T-helper 1 cell treated with Interleukin-12 subunit alpha and Interleukin-12 subunit beta and Interleukin-4 antibody, amounts not matched to agents 30 μg/mL and 1 μg/mL, for 36 hours (primary cell): ENCODE measurements at regions not wholly inside any gene's neighbourhood (a gene's known extent, or its start where the extent isn't known, plus 50 kb on each side); places are given as distances from the start of the nearest gene placed in this dataset.
"Not testable (repeated sequence)": the region's sequence is repeated elsewhere in the genome, so short reads cannot be mapped to it uniquely, and the experiment has no call there.

ENCODE experiments used
- H3K27ac Mint-ChIP-seq: one replicate; pipeline ENCODE4 v1.8.0; 2021; ENCODE audit warnings: mild to moderate bottlenecking, mixed read lengths
- H3K27me3 Mint-ChIP-seq: one replicate; pipeline ENCODE4 v1.8.0; 2021; ENCODE audit warnings: low read depth, mixed read lengths
- H3K36me3 Mint-ChIP-seq: one replicate; pipeline ENCODE4 v1.8.0; 2021; ENCODE audit warnings: low read depth, mixed read lengths
- H3K4me1 Mint-ChIP-seq: one replicate; pipeline ENCODE4 v1.8.0; 2021; ENCODE audit warnings: low read depth, mixed read lengths
- H3K4me3 Mint-ChIP-seq: one replicate; pipeline ENCODE4 v1.8.0; 2021; ENCODE audit warnings: mild to moderate bottlenecking, moderate library complexity, mixed read lengths
- H3K9me3 Mint-ChIP-seq: one replicate; pipeline ENCODE4 v1.8.0; 2021; ENCODE audit warnings: mixed read lengths

DNA sequence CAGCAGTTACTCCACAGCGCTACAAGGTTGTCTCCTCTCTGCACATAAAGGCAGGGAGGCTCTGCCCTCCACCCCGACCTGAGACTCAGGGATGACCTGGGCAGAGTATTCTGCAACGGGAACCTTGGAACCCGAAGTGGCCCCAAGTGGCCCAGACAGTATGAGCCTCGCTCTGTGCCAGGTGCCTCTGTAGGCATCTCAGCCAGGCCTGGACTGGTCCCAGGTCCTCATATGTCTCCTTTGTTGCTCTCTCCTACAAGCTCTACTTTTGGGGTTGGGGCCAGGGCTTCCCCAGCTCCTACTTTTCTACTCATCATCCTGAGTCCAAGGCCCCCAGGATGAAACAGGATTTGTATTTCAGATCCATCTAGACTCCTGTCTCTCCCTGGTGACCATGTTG, 241.5 kb upstream of the PRSS1 start:
- Mint-ChIP-seq H3K4me3 (no peak overlapping the region), H3K4me1 (peaks cover 5% of the 10 kb centered on the region), H3K27me3 (peaks cover 18% of the 10 kb centered on the region), H3K27ac (no peak overlapping the region), H3K9me3 (no peaks in the 10 kb centered on the region), H3K36me3 (no peaks in the 10 kb centered on the region)

DNA sequence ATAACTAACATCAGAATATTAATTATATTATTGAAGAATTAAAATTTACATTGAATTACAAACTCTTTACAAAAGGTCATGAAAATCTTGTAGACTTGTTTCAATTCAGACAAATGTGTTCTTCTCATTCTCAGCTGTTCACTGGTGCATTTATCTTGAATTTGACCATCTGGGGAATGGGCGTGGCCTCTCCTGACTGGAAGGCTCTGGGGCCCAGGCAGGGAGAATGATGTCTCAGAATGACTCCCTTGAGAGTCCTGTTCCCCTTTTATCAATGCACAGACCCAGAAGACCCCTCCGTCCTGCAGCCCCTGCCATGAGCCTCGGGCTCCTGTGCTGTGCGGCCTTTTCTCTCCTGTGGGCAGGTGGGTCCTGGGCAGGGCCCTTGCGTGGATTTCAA, 242.2 kb upstream of the PRSS1 start:
- H3K27ac Mint-ChIP-seq, H3K4me3 Mint-ChIP-seq, H3K36me3 Mint-ChIP-seq, H3K9me3 Mint-ChIP-seq, H3K4me1 Mint-ChIP-seq: not testable (repeated sequence)
- peaks cover 21% of the 10 kb centered on the region for H3K27me3 Mint-ChIP-seq

DNA sequence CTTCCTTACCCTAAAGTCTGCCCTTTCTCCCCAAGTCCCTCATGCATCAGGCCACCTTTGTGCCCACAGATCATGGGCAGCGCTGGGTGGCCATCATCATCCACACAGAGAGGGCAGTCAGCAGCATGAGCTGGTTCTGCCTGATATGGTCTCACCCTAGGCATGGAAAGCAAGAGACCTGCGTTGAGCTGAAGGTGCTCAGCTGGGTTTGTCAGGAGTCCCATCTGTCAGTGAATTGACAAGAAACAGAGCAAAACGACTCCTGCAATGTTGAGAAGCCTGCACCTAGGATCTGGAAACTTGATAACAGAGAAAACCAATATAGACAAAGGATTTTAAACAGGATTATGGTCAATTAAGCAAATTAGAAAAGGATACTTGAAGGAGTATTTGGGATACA, 242.7 kb upstream of the PRSS1 start:
- no peak overlapping the region for H3K4me3 Mint-ChIP-seq
- H3K36me3 Mint-ChIP-seq: no peaks in the 10 kb centered on the region
- H3K4me1 Mint-ChIP-seq: peaks cover 5% of the 10 kb centered on the region
- no peak overlapping the region for H3K27ac Mint-ChIP-seq
- H3K9me3 Mint-ChIP-seq: no peaks in the 10 kb centered on the region
- peaks cover 21% of the 10 kb centered on the region for H3K27me3 Mint-ChIP-seq

- H3K4me1 Mint-ChIP-seq: peaks cover 17% of the 10 kb centered on the region
- H3K9me3 Mint-ChIP-seq, H3K36me3 Mint-ChIP-seq, H3K4me3 Mint-ChIP-seq, H3K27ac Mint-ChIP-seq: not testable (repeated sequence)
- peaks cover 21% of the 10 kb centered on the region for H3K27me3 Mint-ChIP-seq
Measured at GRCh38 chr7:142503949-142504348, 245.3 kb upstream of the PRSS1 start.

- Mint-ChIP-seq H3K4me1 (peaks cover 13% of the 10 kb centered on the region), H3K27me3 (peaks cover 18% of the 10 kb centered on the region), H3K36me3 (no peaks in the 10 kb centered on the region), H3K4me3 (no peak overlapping the region), H3K27ac (no peak overlapping the region), H3K9me3 (no peaks in the 10 kb centered on the region)
Measured at GRCh38 chr7:142503036-142503435, 245.2 kb upstream of the PRSS58 start.

GRCh38 chr7:142501434-142501833, 243.6 kb upstream of the PRSS58 start:
- no peak overlapping the region for H3K4me3 Mint-ChIP-seq
- peaks cover 22% of the 10 kb centered on the region for H3K27me3 Mint-ChIP-seq
- H3K36me3 Mint-ChIP-seq: no peaks in the 10 kb centered on the region
- H3K27ac Mint-ChIP-seq: no peak overlapping the region
- H3K4me1 Mint-ChIP-seq: peaks cover 18% of the 10 kb centered on the region
- no peaks in the 10 kb centered on the region for H3K9me3 Mint-ChIP-seq

DNA sequence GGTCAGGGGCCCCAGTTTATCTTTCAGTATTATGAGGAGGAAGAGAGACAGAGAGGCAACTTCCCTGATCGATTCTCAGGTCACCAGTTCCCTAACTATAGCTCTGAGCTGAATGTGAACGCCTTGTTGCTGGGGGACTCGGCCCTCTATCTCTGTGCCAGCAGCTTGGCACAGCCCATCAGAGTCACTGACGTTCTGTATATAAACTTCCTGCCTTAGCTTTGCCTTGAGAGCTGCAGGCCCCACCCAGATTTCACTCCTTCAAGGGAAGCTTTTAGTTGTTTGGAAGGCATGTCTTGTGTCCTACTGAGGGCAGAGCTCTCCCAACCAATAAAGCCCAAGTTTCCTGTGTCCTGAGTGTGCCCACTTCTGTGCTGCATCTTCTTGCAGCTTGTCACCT, 242.5 kb upstream of the PRSS58 start:
- H3K27me3 Mint-ChIP-seq: peaks cover 20% of the 10 kb centered on the region
- H3K27ac Mint-ChIP-seq: peak overlapping the region; percentile 79
- peaks cover 24% of the 10 kb centered on the region for H3K4me1 Mint-ChIP-seq
- H3K4me3 Mint-ChIP-seq: peak overlapping the region; percentile 36
- H3K36me3 Mint-ChIP-seq: no peaks in the 10 kb centered on the region
- H3K9me3 Mint-ChIP-seq: no peaks in the 10 kb centered on the region

- no peak overlapping the region for H3K27ac Mint-ChIP-seq
- no peaks in the 10 kb centered on the region for H3K9me3 Mint-ChIP-seq
Measured at GRCh38 chr7:142499635-142500034, 241.8 kb upstream of the PRSS58 start.

DNA sequence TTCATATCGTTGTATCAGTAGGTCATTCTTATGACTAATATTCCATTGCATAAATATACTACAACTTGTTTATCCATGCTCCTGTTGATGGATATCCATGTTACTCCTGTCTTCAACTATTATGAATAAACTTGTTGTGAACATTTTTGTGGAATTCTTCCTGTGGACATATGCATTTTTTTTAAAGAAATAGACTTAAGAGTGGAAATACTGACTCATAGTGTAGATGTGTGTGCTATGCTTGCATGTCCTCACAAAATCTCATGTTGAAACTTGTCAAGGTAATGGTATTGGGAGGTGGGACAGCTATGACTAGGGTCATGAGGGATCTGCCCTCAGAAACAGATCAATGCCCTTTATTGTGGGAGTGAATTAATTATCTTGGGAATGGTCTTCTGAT, 240.5 kb upstream of the PRSS58 start:
- Mint-ChIP-seq H3K27ac (no peak overlapping the region), H3K4me3 (no peak overlapping the region), H3K36me3 (no peaks in the 10 kb centered on the region), H3K9me3 (no peaks in the 10 kb centered on the region), H3K27me3 (peaks cover 10% of the 10 kb centered on the region), H3K4me1 (peaks cover 26% of the 10 kb centered on the region)

More at GRCh38 chr7:142499635-142500034, 241.8 kb upstream of the PRSS58 start:
- Mint-ChIP-seq H3K36me3 (no peaks in the 10 kb centered on the region), H3K4me1 (peaks cover 26% of the 10 kb centered on the region), H3K4me3 (no peak overlapping the region), H3K27me3 (peaks cover 13% of the 10 kb centered on the region)

DNA sequence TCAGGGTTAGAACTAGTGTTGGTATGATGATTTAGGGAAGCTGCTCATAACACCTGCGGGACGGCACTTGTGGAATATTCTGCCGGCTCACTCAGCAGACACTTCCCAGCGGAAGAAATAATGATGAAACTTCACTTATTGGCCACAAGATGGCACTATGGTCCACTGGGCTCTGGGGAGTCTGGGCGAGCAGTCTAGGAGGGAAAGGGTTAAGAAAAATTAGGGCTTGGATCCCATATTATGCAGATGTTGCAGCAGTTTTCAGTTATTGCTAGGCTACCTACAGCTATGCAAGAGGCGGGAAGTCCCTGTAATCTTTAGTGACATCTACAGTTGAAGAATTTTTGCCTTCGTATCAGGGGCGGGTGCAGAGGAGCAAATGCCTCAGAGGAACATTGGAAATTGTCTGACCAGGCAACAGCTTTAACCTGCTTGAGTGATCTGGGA, 238.7 kb upstream of the PRSS58 start:
- Mint-ChIP-seq H3K9me3 (no peaks in the 10 kb centered on the region), H3K27me3 (peaks cover 7% of the 10 kb centered on the region), H3K4me3 (peak overlapping the region; percentile 41), H3K4me1 (peaks cover 30% of the 10 kb centered on the region), H3K27ac (peak overlapping the region; percentile 55), H3K36me3 (no peaks in the 10 kb centered on the region)

DNA sequence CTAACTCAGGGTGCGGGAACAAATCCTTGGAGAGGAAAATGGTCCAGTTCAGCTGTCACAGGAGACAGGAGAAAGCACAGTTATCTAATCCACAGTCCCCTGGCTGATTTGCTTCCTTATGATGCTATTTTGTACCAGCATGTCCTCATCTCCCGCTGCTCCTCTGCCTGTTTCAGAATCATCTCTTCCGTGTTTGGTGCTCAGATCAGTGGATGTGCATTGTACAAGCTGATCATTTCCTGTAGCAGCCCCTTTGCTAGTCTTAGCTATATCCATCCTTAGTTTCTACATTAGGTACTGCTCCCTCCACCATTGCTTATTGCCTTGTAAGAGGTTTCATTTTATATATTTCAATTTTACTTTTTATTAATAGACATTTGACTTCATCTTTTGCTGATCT, 238.0 kb upstream of the PRSS58 start:
- H3K27ac Mint-ChIP-seq, H3K9me3 Mint-ChIP-seq, H3K36me3 Mint-ChIP-seq, H3K27me3 Mint-ChIP-seq, H3K4me3 Mint-ChIP-seq: not testable (repeated sequence)
- peaks cover 30% of the 10 kb centered on the region for H3K4me1 Mint-ChIP-seq

GRCh38 chr7:142495301-142495700, 237.4 kb upstream of the PRSS58 start:
- not testable (repeated sequence) for H3K27ac Mint-ChIP-seq, H3K9me3 Mint-ChIP-seq
- peaks cover 25% of the 10 kb centered on the region for H3K4me1 Mint-ChIP-seq

GRCh38 chr7:142494021-142494420, 236.2 kb upstream of the PRSS58 start:
- H3K27me3 Mint-ChIP-seq: peaks cover 7% of the 10 kb centered on the region
- H3K36me3 Mint-ChIP-seq: no peaks in the 10 kb centered on the region
- no peaks in the 10 kb centered on the region for H3K9me3 Mint-ChIP-seq
- H3K27ac Mint-ChIP-seq: no peak overlapping the region
- no peak overlapping the region for H3K4me3 Mint-ChIP-seq
- H3K4me1 Mint-ChIP-seq: peaks cover 18% of the 10 kb centered on the region

More at GRCh38 chr7:142495301-142495700, 237.4 kb upstream of the PRSS58 start:
- not testable (repeated sequence) for H3K36me3 Mint-ChIP-seq, H3K4me3 Mint-ChIP-seq, H3K27me3 Mint-ChIP-seq

GRCh38 chr7:142488842-142489241, 231.0 kb upstream of the PRSS58 start:
- peaks cover 5% of the 10 kb centered on the region for H3K4me1 Mint-ChIP-seq
- H3K27me3 Mint-ChIP-seq: no peaks in the 10 kb centered on the region
- no peaks in the 10 kb centered on the region for H3K36me3 Mint-ChIP-seq
- no peak overlapping the region for H3K27ac Mint-ChIP-seq
- no peak overlapping the region for H3K4me3 Mint-ChIP-seq
- no peaks in the 10 kb centered on the region for H3K9me3 Mint-ChIP-seq

- Mint-ChIP-seq H3K4me1 (peaks cover 8% of the 10 kb centered on the region), H3K36me3 (no peaks in the 10 kb centered on the region), H3K9me3 (no peaks in the 10 kb centered on the region), H3K27ac (no peak overlapping the region), H3K4me3 (no peak overlapping the region), H3K27me3 (no peaks in the 10 kb centered on the region)
Measured at GRCh38 chr7:142488036-142488633, 230.3 kb upstream of the PRSS58 start.

- H3K4me1 Mint-ChIP-seq: peaks cover 14% of the 10 kb centered on the region
- not testable (repeated sequence) for H3K4me3 Mint-ChIP-seq, H3K27me3 Mint-ChIP-seq, H3K36me3 Mint-ChIP-seq, H3K9me3 Mint-ChIP-seq, H3K27ac Mint-ChIP-seq
Measured at GRCh38 chr7:142487565-142487964, 229.7 kb upstream of the PRSS58 start.
